SU-DHL-6 (cell line): ENCODE measurements at regions not wholly inside any gene's neighbourhood (a gene's known extent, or its start where the extent isn't known, plus 50 kb on each side); places are given as distances from the start of the nearest gene placed in this dataset.

ENCODE experiments used
- H2AFZ ChIP-seq: fragments of 200-600 bp; sonication (generic); 2 replicates; pipeline ENCODE4 v1.6.1; 2014; ENCODE audit warnings: low read depth, mild to moderate bottlenecking, moderate library complexity, mixed read lengths, antibody characterized with exemption, low read length; ENCODE audit not compliant: severe bottlenecking
- H3F3A ChIP-seq: fragments of 200-600 bp; shearing (Covaris generic); 2 replicates; pipeline ENCODE4 v1.6.0; 2016; ENCODE audit warnings: antibody characterized with exemption, mild to moderate bottlenecking; ENCODE audit not compliant: insufficient read depth
- H3K27ac ChIP-seq: fragments of 200-600 bp; sonication (generic); 2 replicates; pipeline ENCODE4 v1.5.1; 2016; ENCODE audit warnings: low read depth, mild to moderate bottlenecking, low read length, moderate library complexity, mixed read lengths
- H3K27me3 ChIP-seq: fragments of 200-600 bp; sonication (generic), shearing (Covaris generic); 2 replicates; pipeline ENCODE4 v1.6.0; 2014; ENCODE audit warnings: mild to moderate bottlenecking, low read length
- H3K36me3 ChIP-seq: fragments of 200-600 bp; sonication (generic); 2 replicates; pipeline ENCODE4 v1.6.1; 2014; ENCODE audit warnings: mild to moderate bottlenecking, low read length, mixed read lengths
- H3K4me2 ChIP-seq: fragments of 300-600, 200-600 bp; shearing (Covaris generic), sonication (generic); 2 replicates; pipeline ENCODE4 v1.6.0; 2014; ENCODE audit warnings: low read length, low read depth, mild to moderate bottlenecking; ENCODE audit not compliant: poor library complexity, severe bottlenecking
- H3K4me3 ChIP-seq: fragments of 200-600 bp; sonication (generic); 2 replicates; pipeline ENCODE4 v1.5.1; 2014; ENCODE audit warnings: antibody characterized with exemption, low read length, mild to moderate bottlenecking, mixed read lengths; ENCODE audit not compliant: insufficient read depth, poor library complexity, severe bottlenecking
- H3K79me2 ChIP-seq: fragments of 200-600 bp; sonication (generic); 2 replicates; pipeline ENCODE4 v1.6.1; 2014; ENCODE audit warnings: mild to moderate bottlenecking, low read length, moderate library complexity; ENCODE audit not compliant: insufficient read depth
- H3K9ac ChIP-seq: fragments of 200-600 bp; sonication (generic); 2 replicates; pipeline ENCODE4 v1.7.0; 2014; ENCODE audit warnings: mild to moderate bottlenecking, low read length
- H3K9me2 ChIP-seq: fragments of 200-600 bp; sonication (generic); replicated peaks from 2 replicates; pipeline ENCODE4 v1.6.1; 2014; ENCODE audit warnings: low read length; ENCODE audit not compliant: insufficient read depth
- H3K9me3 ChIP-seq: fragments of 200-600 bp; sonication (generic); 2 replicates; pipeline ENCODE4 v1.6.1; 2014; ENCODE audit warnings: low read length, mixed read lengths; ENCODE audit not compliant: insufficient read depth
- H4K20me1 ChIP-seq: fragments of 200-600 bp; sonication (generic); 2 replicates; pipeline ENCODE4 v1.6.1; 2014; ENCODE audit warnings: low read depth, mild to moderate bottlenecking, antibody characterized with exemption, low read length, moderate library complexity, mixed read lengths
- CTCF ChIP-seq: fragments of 200-600 bp; sonication (generic); IDR thresholded peaks from one replicate; pipeline ENCODE4 v1.5.1; 2017; ENCODE audit warnings: antibody characterized with exemption, mild to moderate bottlenecking, low read length, moderate library complexity; ENCODE audit not compliant: insufficient read depth, poor library complexity, severe bottlenecking
- EZH2phosphoT487 ChIP-seq: fragments of 200-600 bp; sonication (generic), shearing (Covaris generic); conservative IDR thresholded peaks from 2 replicates; pipeline ENCODE4 v1.6.1; 2018; ENCODE audit warnings: mild to moderate bottlenecking, antibody characterized with exemption, low read length, moderate library complexity, mixed read lengths

DNA sequence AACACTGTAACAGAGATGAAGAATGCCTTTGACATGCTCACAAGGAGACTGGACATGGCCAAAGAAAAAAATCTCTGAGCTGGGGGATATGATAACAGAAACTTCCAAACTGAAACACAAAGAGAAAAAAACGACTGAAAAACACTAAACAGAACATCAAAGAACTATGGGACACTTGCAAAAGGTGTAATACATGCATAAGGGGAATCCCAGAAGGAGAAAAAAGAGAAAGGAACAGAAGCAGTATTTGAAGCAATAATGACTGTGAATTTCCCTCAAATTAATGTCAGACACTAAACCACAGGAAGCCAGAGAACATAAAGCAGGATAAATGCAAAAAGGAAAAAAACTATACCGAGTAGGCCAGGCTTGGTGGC is 117.4 kb upstream of the ARID1B start:
- no peaks in the 10 kb centered on the region for H3K79me2 ChIP-seq
- peak overlapping the region; percentile 36 for H2AFZ ChIP-seq
- H3K27ac ChIP-seq, result no peak overlapping the region
- no peaks in the 10 kb centered on the region for H3K9me3 ChIP-seq
- TF ChIP-seq CTCF, result no peak
- no peak for TF ChIP-seq EZH2phosphoT487
- no peaks in the 10 kb centered on the region for H3F3A ChIP-seq
- no peak overlapping the region for H3K9ac ChIP-seq
- no peaks in the 10 kb centered on the region for H3K27me3 ChIP-seq
- H3K4me3 ChIP-seq, result no peak overlapping the region
- H3K36me3 ChIP-seq, result no peaks in the 10 kb centered on the region
- H4K20me1 ChIP-seq, result no peaks in the 10 kb centered on the region
- no peak overlapping the region for H3K4me2 ChIP-seq
- H3K9me2 ChIP-seq, result no peaks in the 10 kb centered on the region

DNA sequence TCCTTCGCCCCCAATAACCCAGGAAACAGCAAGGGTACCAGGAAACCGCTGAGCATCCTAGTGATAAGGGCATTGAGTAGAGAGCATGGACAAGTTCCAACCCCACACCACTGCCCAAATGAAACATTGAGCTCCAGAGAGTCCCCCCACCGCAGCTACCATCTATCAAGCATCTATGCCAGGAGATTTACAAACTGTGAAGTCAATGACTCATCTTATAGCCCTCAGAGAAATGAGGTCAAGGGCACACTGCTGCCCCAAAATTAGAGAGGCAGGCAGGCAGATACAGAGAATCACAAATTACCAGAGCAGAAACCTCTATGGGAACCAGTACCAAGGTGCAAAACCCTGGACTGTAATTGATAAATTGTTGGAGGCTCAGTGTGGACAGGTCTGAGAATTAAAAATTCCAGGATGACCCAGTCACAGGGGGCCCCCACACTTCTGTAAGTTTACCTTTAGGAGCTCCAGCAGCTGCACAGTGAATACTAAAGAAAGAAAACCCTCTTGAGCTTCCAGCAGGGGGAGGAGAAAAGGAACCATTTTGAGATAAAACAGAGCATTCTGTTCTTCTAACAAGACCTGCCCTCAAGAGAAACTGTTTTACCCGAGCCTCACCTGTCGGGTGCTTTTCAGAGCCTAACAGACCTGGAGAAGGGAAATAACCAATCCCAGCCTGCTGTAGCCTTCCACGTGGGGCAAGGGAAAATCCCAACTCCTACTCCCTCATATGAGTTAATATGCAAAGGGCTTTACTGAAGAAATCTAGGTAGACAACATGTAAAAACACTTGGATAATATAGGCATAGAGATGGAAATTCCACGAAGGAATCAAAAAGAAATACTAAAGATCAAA is 118.0 kb upstream of the ARID1B start:
- peak overlapping the region; percentile 10 for H3K4me2 ChIP-seq

DNA sequence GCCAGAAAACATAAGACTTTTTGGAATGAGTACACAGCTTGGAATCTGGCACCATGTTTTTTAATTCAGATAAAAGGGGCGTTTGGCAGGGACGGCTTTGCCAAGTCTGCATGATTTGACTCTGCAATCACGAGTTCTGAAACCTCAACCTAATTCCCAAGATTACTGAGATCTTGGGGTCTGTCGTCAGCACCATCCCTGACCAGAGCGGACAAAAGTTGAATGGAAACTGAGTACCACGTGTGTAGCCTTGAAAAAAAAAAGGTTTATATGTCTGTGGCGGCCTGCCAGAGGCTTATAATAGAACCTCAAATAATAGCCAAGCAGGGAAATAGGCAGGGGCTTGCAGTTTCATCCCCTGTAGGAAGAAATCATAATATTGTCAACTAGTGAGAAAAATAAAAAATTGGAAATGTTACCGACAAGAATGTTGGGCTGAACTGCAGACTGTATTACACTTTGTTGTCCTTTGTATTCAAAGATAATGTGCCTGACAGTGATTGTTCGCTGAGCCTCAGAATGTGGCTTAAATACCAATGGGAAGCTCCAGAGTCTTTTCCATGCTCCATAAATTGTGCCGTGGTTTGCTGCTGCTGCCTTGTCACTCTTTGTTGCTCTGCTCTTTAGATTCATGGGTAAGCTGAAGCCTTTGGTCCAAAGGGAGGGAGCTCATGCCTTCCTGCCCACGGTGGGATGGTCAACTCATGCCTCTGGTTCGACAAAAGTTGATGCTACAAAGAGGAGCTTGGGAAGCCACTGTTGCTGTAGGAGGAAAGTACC is 118.8 kb upstream of the ARID1B start:
- H4K20me1 ChIP-seq, result no peaks in the 10 kb centered on the region
- no peak overlapping the region for H3K4me3 ChIP-seq
- H3K9me3 ChIP-seq, result no peaks in the 10 kb centered on the region
- H3K27ac ChIP-seq, result no peak overlapping the region
- no peaks in the 10 kb centered on the region for H3K27me3 ChIP-seq
- no peaks in the 10 kb centered on the region for H3F3A ChIP-seq
- no peak overlapping the region for H2AFZ ChIP-seq
- H3K4me2 ChIP-seq, result no peak overlapping the region
- H3K79me2 ChIP-seq, result no peaks in the 10 kb centered on the region
- H3K36me3 ChIP-seq, result no peaks in the 10 kb centered on the region
- H3K9ac ChIP-seq, result no peak overlapping the region
- H3K9me2 ChIP-seq, result no peaks in the 10 kb centered on the region
- TF ChIP-seq CTCF (no peak), EZH2phosphoT487 (no peak)

More for the DNA sequence above, 118.0 kb upstream of the ARID1B start:
- Histone ChIP-seq H3F3A (no peaks in the 10 kb centered on the region), H3K9me3 (no peaks in the 10 kb centered on the region), H3K9ac (no peak overlapping the region), H3K4me3 (no peak overlapping the region), H3K27ac (no peak overlapping the region), H2AFZ (peak overlapping the region; percentile 36), H4K20me1 (no peaks in the 10 kb centered on the region), H3K27me3 (no peaks in the 10 kb centered on the region), H3K9me2 (no peaks in the 10 kb centered on the region), H3K79me2 (no peaks in the 10 kb centered on the region), H3K36me3 (no peaks in the 10 kb centered on the region)
- TF ChIP-seq EZH2phosphoT487 (no peak), CTCF (no peak)
